ENCODE measurements at regions not wholly inside any gene's neighbourhood (a gene's known extent, or its start where the extent isn't known, plus 50 kb on each side); places are given as distances from the start of the nearest gene placed in this dataset.
"Not testable (repeated sequence)": the region's sequence is repeated elsewhere in the genome, so short reads cannot be mapped to it uniquely, and the experiment has no call there.

DNA sequence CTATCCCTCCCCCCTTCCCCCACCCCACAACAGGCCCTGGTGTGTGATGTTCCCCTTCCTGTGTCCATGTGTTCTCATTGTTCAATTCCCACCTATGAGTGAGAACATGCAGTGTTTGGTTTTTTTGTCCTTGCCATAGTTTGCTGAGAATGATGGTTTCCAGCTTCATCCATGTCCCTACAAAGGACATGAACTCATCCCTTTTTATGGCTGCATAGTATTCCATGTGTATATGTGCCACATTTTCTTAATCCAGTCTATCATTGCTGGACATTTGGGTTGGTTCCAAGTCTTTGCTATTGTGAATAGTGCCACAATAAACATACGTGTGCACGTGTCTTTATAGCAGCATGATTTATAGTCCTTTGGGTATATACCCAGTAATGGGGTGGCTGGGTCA is 52.3 kb upstream of the MAN1A2 start:
- not testable (repeated sequence) for DNase-seq

DNA sequence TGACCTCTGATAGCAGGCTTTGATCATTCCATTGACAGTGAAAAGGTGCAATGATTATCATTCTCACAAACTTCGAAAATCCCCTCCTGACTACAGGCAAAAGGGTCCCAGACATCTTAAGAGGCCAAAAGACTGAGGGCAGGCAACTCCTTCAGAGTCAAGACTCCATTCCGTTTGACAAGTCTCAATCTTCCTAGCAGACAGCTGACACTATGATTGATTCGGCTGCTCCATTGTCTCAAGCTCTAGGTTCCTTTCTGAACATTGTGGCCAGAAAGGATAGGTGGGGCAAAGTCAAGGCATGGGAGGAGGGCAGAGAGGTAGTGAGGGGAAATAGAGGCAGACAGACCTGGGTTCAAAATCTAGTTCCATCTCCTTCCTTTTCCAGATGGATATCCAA is 53.7 kb upstream of the MAN1A2 start:
- DNase-seq, result no peak

DNA sequence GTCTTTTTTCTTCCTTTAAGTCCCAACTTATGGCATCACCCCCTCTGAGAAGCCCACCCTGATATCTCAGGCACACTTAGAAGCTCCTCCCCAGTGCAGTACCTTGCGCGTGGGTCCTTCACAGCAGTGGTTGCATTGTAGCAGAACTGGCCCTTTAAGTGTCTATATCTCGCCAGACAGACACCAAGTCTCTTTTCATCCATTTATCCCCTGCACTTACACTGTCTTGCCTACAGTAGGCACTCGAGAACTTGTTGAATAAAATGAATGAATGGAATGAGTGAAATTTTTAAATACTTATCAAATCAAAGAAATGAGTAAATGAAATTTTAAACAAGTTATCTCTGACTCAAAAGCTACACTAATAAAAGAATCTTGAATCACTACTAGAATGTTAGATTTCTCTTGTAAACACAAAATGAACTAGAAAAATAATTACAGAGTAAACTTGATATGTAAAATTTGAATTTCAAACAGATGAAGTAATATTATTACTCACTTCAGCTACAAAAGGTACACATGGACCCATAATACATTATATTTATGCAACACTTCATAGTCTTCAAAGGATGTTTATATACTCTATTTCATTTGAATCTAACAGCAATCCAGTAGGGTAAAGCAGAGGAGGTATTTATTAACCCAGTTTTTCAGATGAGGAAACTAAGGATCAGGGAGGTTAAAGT is 54.7 kb upstream of the MAN1A2 start:
- DNase-seq, result no peak

DNA sequence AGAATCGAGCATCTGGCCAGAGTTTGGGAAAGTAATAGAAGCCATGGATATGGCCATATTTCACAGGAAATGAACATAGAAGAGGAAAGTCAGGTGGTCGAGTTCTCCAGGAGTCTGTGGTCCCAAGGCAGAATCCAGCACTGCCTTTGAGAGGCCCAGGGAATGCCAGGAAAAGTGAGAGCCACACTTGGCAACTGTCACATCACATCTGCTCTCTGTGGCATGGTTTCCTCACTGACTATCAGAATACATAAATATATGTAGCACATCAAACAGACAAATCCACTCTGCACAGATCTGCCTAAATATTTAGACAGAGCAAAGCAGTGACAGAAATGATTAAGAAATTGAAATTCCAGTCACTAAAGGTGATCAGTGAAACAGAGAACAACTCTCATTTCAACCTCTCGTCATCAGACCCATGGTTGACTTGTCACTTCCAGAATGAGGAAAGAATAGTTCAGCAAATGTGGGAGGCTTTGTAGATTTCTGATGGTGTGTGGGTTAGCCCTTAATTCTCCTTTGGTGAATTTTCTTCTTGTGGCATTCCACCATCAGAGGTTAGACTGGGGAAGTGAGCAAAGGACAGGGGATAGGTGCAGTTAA is 58.8 kb upstream of the MAN1A2 start:
- DNase-seq, result no peak

- no peak for DNase-seq
Observed at GRCh38 chr1:117301901-117302300, 65.3 kb upstream of the MAN1A2 start.

DNA sequence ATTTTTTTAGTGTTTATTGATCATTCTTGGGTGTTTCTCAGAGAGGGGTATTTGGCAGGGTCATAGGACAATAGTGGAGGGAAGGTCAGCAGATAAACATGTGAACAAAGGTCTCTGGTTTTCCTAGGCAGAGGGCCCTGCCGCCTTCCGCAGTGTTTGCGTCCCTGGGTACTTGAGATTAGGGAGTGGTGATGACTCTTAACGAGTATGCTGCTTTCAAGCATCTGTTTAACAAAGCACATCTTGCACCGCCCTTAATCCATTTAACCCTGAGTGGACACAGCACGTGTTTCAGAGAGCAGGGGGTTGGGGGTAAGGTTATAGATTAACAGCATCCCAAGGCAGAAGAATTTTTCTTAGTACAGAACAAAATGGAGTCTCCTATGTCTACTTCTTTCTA is 67.1 kb upstream of the MAN1A2 start:
- DNase-seq, result not testable (repeated sequence)

GRCh38 chr1:117295001-117295400 is 72.2 kb upstream of the MAN1A2 start:
- no peak for DNase-seq

DNA sequence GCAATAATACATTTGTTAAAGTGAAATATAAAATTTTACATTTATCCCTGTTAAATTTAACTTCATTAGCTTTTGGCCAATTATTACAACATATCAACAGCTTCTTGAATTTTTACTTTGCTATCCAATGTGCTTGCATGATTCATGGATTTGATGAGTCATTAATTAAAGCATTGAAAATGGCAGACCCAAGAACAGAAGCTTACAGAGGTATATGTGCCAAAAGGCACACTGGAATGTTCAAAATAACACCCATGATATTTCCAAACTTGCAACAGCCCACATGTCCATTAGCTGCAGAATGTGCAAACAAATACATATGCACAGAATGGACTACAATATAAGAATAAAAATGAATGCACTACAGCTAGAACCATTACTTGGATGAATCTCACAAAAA is 76.4 kb upstream of the MAN1A2 start:
- DNase-seq, result no peak

- DNase-seq, result no peak
Observed at GRCh38 chr1:117289316-117289870, 77.9 kb upstream of the MAN1A2 start.

DNA sequence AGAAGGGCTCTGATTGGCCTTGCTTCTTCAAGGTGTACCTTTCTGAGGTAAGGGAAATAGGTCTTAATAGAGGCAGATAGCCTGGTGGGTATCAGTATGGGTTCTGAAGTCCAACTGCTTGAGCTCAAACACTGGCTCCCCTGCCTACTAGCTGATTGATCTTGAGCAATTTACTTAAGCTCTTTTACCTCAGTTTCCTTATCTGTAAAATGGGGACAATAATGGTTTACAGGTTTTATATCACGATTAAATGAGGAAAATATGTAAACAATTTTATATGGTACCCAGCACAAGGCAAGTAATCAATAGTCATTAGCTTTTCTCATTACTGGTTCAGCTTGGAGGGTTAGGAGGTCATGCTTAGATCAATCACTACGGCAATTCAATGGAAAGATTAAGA is 75.8 kb upstream of the VTCN1 start:
- DNase-seq, result no peak

- no peak for DNase-seq
Observed at GRCh38 chr1:117286145-117286544, 75.4 kb upstream of the VTCN1 start.

DNA sequence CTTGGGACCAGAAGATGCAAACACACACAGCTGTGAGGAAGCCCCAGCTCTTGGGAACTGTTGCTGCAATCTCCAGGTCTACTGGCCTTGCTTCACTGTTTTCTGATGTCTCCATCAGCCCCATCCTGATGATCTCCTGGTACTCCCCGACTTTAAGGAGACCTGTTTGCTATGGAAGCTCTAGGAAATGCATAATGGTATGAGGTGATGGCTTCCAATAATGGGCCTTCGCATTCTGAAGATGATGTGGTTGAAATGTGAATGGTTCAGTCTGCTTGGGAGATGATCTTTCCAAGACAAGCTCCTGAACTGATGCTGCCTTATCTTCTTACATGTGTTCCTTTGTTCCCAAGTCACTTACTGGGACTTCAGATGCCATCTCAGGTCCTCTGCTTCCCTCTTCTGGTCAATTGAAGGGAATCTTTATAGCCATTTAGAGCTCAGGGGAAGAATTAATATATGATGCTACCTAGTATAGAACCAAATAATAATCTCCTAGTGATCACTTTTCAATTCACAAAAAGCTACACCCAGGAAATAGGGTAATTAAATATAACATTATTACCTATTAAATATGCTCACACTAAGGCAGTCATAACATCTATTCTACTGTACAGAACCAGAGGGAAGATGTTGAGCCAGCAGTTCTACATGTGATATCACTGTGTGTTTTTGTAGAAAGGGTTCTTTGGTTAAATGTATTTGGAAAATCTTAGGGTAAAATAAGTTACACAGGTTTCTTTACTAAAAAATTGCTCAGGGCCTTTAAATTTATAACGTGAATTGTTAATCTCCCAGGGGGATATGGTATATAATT is 73.9 kb upstream of the VTCN1 start:
- peak; percentile 68 for DNase-seq

GRCh38 chr1:117278531-117278930 is 67.8 kb upstream of the VTCN1 start:
- DNase-seq, result no peak

DNA sequence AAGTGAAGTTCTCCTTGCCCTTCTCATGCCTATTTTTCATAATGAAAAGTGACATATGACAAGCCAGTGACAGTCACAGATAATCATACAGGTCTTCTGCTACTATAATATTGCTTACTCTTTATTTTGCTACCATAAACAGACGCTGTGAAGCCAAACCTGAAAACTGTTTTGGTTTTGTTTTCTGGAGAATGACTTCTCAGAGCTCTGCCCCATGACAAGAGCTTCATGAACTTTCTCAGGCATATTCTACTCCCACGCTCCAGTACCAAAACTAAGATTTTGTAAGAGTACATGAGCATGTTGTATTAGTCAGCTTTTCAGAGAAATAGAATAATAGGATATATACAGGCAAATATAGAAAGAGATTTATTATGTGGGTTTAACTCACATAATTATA is 64.3 kb upstream of the VTCN1 start:
- no peak for DNase-seq

DNA sequence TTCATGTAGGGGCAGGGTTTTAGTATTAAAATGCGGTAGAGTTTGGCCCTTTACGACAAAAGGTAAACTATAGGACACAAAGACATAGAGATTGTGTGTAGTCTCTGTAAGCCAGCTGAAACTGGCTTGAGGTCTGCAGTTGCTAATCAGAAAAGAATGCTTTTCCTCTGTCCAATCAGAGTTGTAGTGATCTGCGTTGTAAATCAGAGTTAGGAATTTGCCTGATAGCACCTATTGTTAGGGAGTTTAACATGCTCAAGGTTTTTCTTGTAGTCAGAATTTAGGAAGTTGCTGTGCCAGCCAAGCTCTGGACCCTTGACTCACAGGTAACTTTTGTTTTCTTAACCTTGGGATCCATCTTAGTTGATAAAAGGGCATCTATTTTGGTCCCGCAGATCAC is 61.2 kb upstream of the VTCN1 start:
- no peak for DNase-seq

GRCh38 chr1:117271129-117271528 is 60.4 kb upstream of the VTCN1 start:
- DNase-seq, result no peak

- no peak for DNase-seq
Observed at GRCh38 chr1:117270679-117271078, 60.0 kb upstream of the VTCN1 start.

DNA sequence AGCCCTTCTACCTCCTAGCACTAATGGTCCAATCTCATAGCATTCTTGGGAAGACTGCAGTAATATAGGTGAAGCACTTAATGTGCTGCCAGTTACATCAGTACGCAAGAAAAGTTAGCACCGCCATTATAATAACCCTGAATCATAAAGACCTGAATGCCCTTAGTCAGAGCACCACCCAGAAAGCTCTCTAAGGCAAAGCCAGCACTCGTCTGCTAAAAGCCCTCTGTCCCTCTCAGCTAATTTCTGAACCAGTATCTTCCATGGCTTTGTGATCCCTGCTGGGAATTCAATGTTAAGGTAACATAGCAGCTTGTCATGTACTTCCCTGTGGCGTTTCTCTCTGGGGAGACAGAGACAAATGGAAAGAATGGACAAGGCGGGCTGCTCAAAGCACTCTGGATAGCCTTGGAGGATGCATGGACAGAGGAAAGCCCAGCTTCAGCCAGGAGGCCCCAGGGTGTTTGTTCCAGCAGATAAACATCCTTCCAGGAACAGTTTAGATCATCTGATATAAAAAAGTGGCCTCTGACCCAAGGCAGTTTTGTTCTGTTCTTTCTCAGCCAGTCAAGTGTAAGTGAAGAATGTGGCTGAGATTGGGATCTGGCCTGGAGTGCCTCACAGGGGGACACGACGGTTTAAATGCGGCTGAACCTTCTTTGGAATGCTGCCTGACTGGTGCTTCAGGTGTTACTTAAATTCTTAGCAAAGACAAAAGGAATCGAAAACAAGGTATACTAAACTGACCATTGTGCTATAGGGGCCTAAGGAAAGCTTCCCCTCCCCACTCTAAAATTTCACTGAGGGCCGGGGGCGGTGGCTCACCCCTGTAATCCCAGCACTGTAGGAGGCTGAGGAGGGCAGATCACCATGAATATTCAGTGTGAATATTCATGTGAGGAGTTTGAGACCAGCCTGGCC is 58.1 kb upstream of the VTCN1 start:
- no peak for DNase-seq

GRCh38 chr1:117267232-117267774 is 56.6 kb upstream of the VTCN1 start:
- no peak for DNase-seq

- no peak for DNase-seq
Observed at GRCh38 chr1:117262976-117263375, 52.2 kb upstream of the VTCN1 start.

GRCh38 chr1:117261424-117261785 is 50.7 kb upstream of the VTCN1 start:
- DNase-seq, result no peak

- DNase-seq, result no peak
Observed at GRCh38 chr1:117260761-117261423, 50.2 kb upstream of the VTCN1 start.

All from DMS153 (cell line).